T-cell (primary cell): ENCODE measurements at regions not wholly inside any gene's neighbourhood (a gene's known extent, or its start where the extent isn't known, plus 50 kb on each side); places are given as distances from the start of the nearest gene placed in this dataset.
"Not testable (repeated sequence)": the region's sequence is repeated elsewhere in the genome, so short reads cannot be mapped to it uniquely, and the experiment has no call there.

ENCODE experiments used
- ATAC-seq, 4 experiments: fragments of 200-7000 bp in 3 of 4; fragments of 150-1000 bp in 1 of 4; cut with Tn5 transposase; replicated peaks in 1 of 4; 1 replicate in 3 of 4; 2 replicates in 1 of 4; pipeline ENCODE4 v1.10.0; 2021; ENCODE audit warnings: moderate library complexity in 3 of 4, mild to moderate bottlenecking in 2 of 4, moderate number of reproducible peaks in 1 of 4
- CTCF ChIA-PET, 2 donors: fragments of 300-600 bp; sonication (Branson Sonifier 250); formaldehyde crosslinking; loops; one replicate each; lab custom pipeline; 2022; ENCODE audit warnings: antibody characterized with exemption in 2 of 2; lab: Charles Lee
- POLR2A ChIA-PET, 2 donors: fragments of 300-600 bp; sonication (Branson Sonifier 250); formaldehyde crosslinking; loops; one replicate each; lab custom pipeline; 2022; ENCODE audit warnings: antibody characterized with exemption in 2 of 2; lab: Charles Lee
- DNase-seq, 35 experiments: peaks; one replicate each; pipeline versions ENCODE4 v3.0.0 to v3.0.0-alpha.2; 2013 to 2023
- H3K27ac ChIP-seq: one replicate; pipeline ENCODE4 v1.5.1; 2013; ENCODE audit warnings: low read length
- H3K27me3 ChIP-seq, 2 experiments: replicated peaks in 1 of 2; 1 replicate in 1 of 2; 2 replicates in 1 of 2; pipeline versions ENCODE4 v1.6.1 to v1.7.0; 2013; ENCODE audit warnings: low read length in 1 of 2, mixed read lengths in 1 of 2; ENCODE audit not compliant: control insufficient read depth in 2 of 2, insufficient read depth in 2 of 2; ENCODE audit errors: extremely low read depth in 1 of 2
- H3K36me3 ChIP-seq, 2 donors: 1 replicate in 1 of 2; 2 replicates in 1 of 2; pipeline versions ENCODE4 v1.6.1 to v1.7.0; 2013; ENCODE audit warnings: low read length in 1 of 2; ENCODE audit not compliant: control insufficient read depth in 2 of 2, insufficient read depth in 1 of 2; ENCODE audit errors: extremely low read depth in 1 of 2
- H3K4me1 ChIP-seq, 2 experiments: 1 replicate in 1 of 2; 2 replicates in 1 of 2; pipeline versions ENCODE4 v1.6.1 to v1.7.0; 2013; ENCODE audit warnings: low read length in 2 of 2, mixed read lengths in 1 of 2; ENCODE audit not compliant: insufficient read depth in 2 of 2, control insufficient read depth in 1 of 2; ENCODE audit errors: extremely low read depth in 1 of 2
- H3K4me3 ChIP-seq, 2 donors: 1 replicate in 1 of 2; 2 replicates in 1 of 2; pipeline versions ENCODE4 v1.5.1 to v1.7.0; 2013; ENCODE audit warnings: mild to moderate bottlenecking in 2 of 2, low read length in 1 of 2, moderate library complexity in 1 of 2; ENCODE audit not compliant: control insufficient read depth in 1 of 2; ENCODE audit errors: extremely low read depth in 1 of 2
- H3K9me3 ChIP-seq: 2 replicates; pipeline ENCODE4 v1.7.0; 2013
- H3K27ac Mint-ChIP-seq, 2 donors: one replicate each; pipeline ENCODE4 v1.8.0; 2020 to 2021; ENCODE audit warnings: mild to moderate bottlenecking in 2 of 2, mixed read lengths in 2 of 2
- H3K27me3 Mint-ChIP-seq, 2 donors: one replicate each; pipeline ENCODE4 v1.8.0; 2021 to 2022; ENCODE audit warnings: mixed read lengths in 2 of 2
- H3K36me3 Mint-ChIP-seq: one replicate; pipeline ENCODE4 v1.8.0; 2021; ENCODE audit warnings: mixed read lengths
- H3K4me1 Mint-ChIP-seq, 3 donors: one replicate each; pipeline ENCODE4 v1.8.0; 2020 to 2022; ENCODE audit warnings: mixed read lengths in 3 of 3, mild to moderate bottlenecking in 1 of 3
- H3K4me3 Mint-ChIP-seq, 3 donors: one replicate each; pipeline ENCODE4 v1.8.0; 2020 to 2022; ENCODE audit warnings: mild to moderate bottlenecking in 3 of 3, mixed read lengths in 3 of 3, moderate library complexity in 3 of 3
- H3K9me3 Mint-ChIP-seq, 3 donors: one replicate each; pipeline ENCODE4 v1.8.0; 2020 to 2022; ENCODE audit warnings: mixed read lengths in 3 of 3
- WGBS: methylation state at CpG from one replicate; pipeline ENCODE4 v1.1.5; 2013; ENCODE audit warnings: missing lambda C conversion rate; ENCODE audit not compliant: insufficient coverage; 5-methylcytosine and 5-hydroxymethylcytosine counted together

GRCh38 chr3:21923156-21923555 is 172.1 kb upstream of the ZNF385D start:
- H3K4me1 Mint-ChIP-seq, H3K27me3 Mint-ChIP-seq, H3K36me3 Mint-ChIP-seq, H3K27ac ChIP-seq, H3K27me3 ChIP-seq, CTCF ChIA-PET, H3K4me3 ChIP-seq, H3K36me3 ChIP-seq, ATAC-seq, H3K4me3 Mint-ChIP-seq, H3K27ac Mint-ChIP-seq, DNase-seq, POLR2A ChIA-PET, H3K9me3 ChIP-seq, H3K4me1 ChIP-seq: not testable (repeated sequence)
- H3K9me3 Mint-ChIP-seq = peaks cover 27 to 38% (median 28%) of the 10 kb centered on the region in 3 donors
- no CpG with 5 or more reads among the region's 1 CpG for WGBS

- Histone ChIP-seq H3K9me3 (no peaks in the 10 kb centered on the region), H3K4me3 (no peak overlapping the region), H3K4me1 (no peaks in the 10 kb centered on the region), H3K27me3 (no peaks in the 10 kb centered on the region), H3K27ac (no peak overlapping the region), H3K36me3 (no peaks in the 10 kb centered on the region)
- Mint-ChIP-seq H3K4me1 (no peaks in the 10 kb centered on the region), H3K9me3 (peaks cover 16 to 19% (median 18%) of the 10 kb centered on the region in 3 donors), H3K27me3 (no peaks in the 10 kb centered on the region), H3K4me3 (no peak overlapping the region), H3K27ac (no peak overlapping the region), H3K36me3 (no peaks in the 10 kb centered on the region)
- ChIA-PET POLR2A (no interaction called here), CTCF (no interaction called here)
- WGBS = no CpG with 5 or more reads among the region's 3 CpGs
- DNase-seq (no peak), ATAC-seq (no peak)
Measured at GRCh38 chr3:21927261-21927660, 176.3 kb upstream of the ZNF385D start.

DNA sequence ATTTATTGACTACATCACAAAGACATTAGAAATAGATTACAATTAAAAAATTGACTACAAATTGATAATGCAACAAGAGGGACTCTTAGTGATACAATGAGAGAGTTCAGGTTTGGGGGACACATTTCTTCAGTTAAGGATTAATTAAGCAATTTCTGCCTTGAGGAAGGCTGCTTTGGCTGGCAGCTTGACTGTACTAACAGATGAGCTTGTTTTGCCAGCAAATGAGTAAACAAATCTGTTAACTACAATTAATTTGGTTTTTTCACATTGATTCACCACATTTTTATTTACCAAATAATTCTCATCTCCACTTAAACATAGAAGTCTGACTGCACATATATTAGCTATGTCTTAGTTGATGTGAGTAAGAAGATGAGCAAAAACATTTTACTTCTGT is 183.6 kb upstream of the ZNF385D start:
- no peaks in the 10 kb centered on the region for H3K27me3 Mint-ChIP-seq
- H3K4me3 Mint-ChIP-seq = no peak overlapping the region
- H3K4me1 Mint-ChIP-seq = no peaks in the 10 kb centered on the region
- H3K27me3 ChIP-seq = no peaks in the 10 kb centered on the region
- no peak overlapping the region for H3K4me3 ChIP-seq
- no peak overlapping the region for H3K27ac Mint-ChIP-seq
- H3K36me3 ChIP-seq = no peaks in the 10 kb centered on the region
- no peak overlapping the region for H3K27ac ChIP-seq
- H3K36me3 Mint-ChIP-seq = no peaks in the 10 kb centered on the region
- POLR2A ChIA-PET = no interaction called here
- H3K4me1 ChIP-seq = no peaks in the 10 kb centered on the region
- no peaks in the 10 kb centered on the region for H3K9me3 ChIP-seq
- CTCF ChIA-PET = no interaction called here
- ATAC-seq (no peak), DNase-seq (no peak)
- peaks cover 5 to 11% (median 6%) of the 10 kb centered on the region in 3 donors for H3K9me3 Mint-ChIP-seq

- H3K4me3 Mint-ChIP-seq = no peak overlapping the region
- no peak overlapping the region for H3K27ac Mint-ChIP-seq
- H3K27me3 Mint-ChIP-seq = no peaks in the 10 kb centered on the region
- Histone ChIP-seq H3K36me3 (no peaks in the 10 kb centered on the region), H3K4me1 (no peaks in the 10 kb centered on the region), H3K27me3 (no peaks in the 10 kb centered on the region), H3K27ac (no peak overlapping the region), H3K4me3 (no peak overlapping the region), H3K9me3 (no peaks in the 10 kb centered on the region)
- H3K36me3 Mint-ChIP-seq = no peaks in the 10 kb centered on the region
- ATAC-seq (no peak), DNase-seq (no peak)
- no peaks in the 10 kb centered on the region for H3K4me1 Mint-ChIP-seq
- ChIA-PET CTCF (no interaction called here), POLR2A (no interaction called here)
- no CpG with 5 or more reads among the region's 2 CpGs for WGBS
- peaks cover 11 to 15% (median 11%) of the 10 kb centered on the region in 3 donors for H3K9me3 Mint-ChIP-seq
Measured at GRCh38 chr3:21936207-21936606, 185.2 kb upstream of the ZNF385D start.

- Mint-ChIP-seq H3K27me3 (no peaks in the 10 kb centered on the region), H3K4me1 (no peaks in the 10 kb centered on the region), H3K36me3 (no peaks in the 10 kb centered on the region), H3K4me3 (no peak overlapping the region), H3K27ac (no peak overlapping the region), H3K9me3 (peaks cover 7 to 17% (median 13%) of the 10 kb centered on the region in 3 donors)
- ChIA-PET POLR2A (no interaction called here), CTCF (no interaction called here)
- no peaks in the 10 kb centered on the region for H3K27me3 ChIP-seq
- no peak overlapping the region for H3K4me3 ChIP-seq
- H3K27ac ChIP-seq = no peak overlapping the region
- no peaks in the 10 kb centered on the region for H3K9me3 ChIP-seq
- H3K4me1 ChIP-seq = no peaks in the 10 kb centered on the region
- no peaks in the 10 kb centered on the region for H3K36me3 ChIP-seq
- WGBS = 83% methylated on average over 4 of the region's 5 CpGs
- no peak for ATAC-seq
- no peak for DNase-seq
Measured at GRCh38 chr3:21938267-21938681, 187.3 kb upstream of the ZNF385D start.

- Histone ChIP-seq H3K36me3 (no peaks in the 10 kb centered on the region), H3K27ac (no peak overlapping the region), H3K27me3 (no peaks in the 10 kb centered on the region), H3K4me1 (no peaks in the 10 kb centered on the region), H3K4me3 (no peak overlapping the region), H3K9me3 (no peaks in the 10 kb centered on the region)
- Mint-ChIP-seq H3K4me3 (no peak overlapping the region), H3K36me3 (no peaks in the 10 kb centered on the region), H3K27ac (no peak overlapping the region), H3K9me3 (peaks cover 3 to 17% (median 16%) of the 10 kb centered on the region in 3 donors), H3K4me1 (no peaks in the 10 kb centered on the region), H3K27me3 (no peaks in the 10 kb centered on the region)
- 97% methylated on average over 5 of the region's 6 CpGs for WGBS
- DNase-seq (no peak), ATAC-seq (no peak)
- POLR2A ChIA-PET = no interaction called here
- CTCF ChIA-PET = no interaction called here
Measured at GRCh38 chr3:21942328-21942727, 191.3 kb upstream of the ZNF385D start.

GRCh38 chr3:21944251-21944650 is 193.2 kb upstream of the ZNF385D start:
- Histone ChIP-seq H3K9me3 (no peaks in the 10 kb centered on the region), H3K36me3 (no peaks in the 10 kb centered on the region), H3K27ac (no peak overlapping the region), H3K4me3 (no peak overlapping the region), H3K4me1 (no peaks in the 10 kb centered on the region), H3K27me3 (no peaks in the 10 kb centered on the region)
- DNase-seq (no peak), ATAC-seq (no peak)
- WGBS = 85% methylated on average over 3 of the region's 6 CpGs
- Mint-ChIP-seq H3K4me3 (no peak overlapping the region), H3K9me3 (peaks cover 3 to 17% (median 11%) of the 10 kb centered on the region in 3 donors), H3K4me1 (no peaks in the 10 kb centered on the region), H3K27me3 (no peaks in the 10 kb centered on the region), H3K27ac (no peak overlapping the region), H3K36me3 (no peaks in the 10 kb centered on the region)
- ChIA-PET CTCF (no interaction called here), POLR2A (no interaction called here)
